ENCODE measurements at regions not wholly inside any gene's neighbourhood (a gene's known extent, or its start where the extent isn't known, plus 50 kb on each side); places are given as distances from the start of the nearest gene placed in this dataset.

DNA sequence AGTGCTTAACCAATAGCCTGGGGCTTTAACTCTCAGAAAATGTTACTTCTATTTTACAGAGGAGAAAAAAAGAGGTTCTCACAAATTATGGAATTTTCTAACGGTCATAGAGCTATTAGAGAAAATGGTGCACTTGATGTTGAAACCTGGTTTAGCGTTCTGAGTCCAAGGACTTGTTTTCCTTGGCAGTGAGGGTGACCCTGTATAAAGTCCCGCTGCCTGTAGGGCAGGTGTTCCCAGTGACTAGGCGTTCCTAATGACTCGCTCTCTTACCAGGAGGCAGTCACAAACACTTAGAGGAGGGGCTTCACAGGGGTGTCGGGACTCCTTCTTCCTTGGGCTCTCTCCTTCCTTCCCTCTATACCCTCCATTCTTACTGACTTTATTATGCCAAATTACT lies 175.8 kb downstream of the ACTR3 start:
- TF ChIP-seq GABPA (IDR thresholded peaks at IDR 0.05 in 1 of 2, conservative IDR thresholded peaks at IDR 0.05 in 1 of 2) = no peak
- TF ChIP-seq, protein P1, sequence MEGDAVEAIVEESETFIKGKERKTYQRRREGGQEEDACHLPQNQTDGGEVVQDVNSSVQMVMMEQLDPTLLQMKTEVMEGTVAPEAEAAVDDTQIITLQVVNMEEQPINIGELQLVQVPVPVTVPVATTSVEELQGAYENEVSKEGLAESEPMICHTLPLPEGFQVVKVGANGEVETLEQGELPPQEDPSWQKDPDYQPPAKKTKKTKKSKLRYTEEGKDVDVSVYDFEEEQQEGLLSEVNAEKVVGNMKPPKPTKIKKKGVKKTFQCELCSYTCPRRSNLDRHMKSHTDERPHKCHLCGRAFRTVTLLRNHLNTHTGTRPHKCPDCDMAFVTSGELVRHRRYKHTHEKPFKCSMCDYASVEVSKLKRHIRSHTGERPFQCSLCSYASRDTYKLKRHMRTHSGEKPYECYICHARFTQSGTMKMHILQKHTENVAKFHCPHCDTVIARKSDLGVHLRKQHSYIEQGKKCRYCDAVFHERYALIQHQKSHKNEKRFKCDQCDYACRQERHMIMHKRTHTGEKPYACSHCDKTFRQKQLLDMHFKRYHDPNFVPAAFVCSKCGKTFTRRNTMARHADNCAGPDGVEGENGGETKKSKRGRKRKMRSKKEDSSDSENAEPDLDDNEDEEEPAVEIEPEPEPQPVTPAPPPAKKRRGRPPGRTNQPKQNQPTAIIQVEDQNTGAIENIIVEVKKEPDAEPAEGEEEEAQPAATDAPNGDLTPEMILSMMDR (IDR thresholded peaks at IDR 0.05; ENCODE audit: low read depth, low read length, missing input control) = no peak
- TF ChIP-seq FOXA2 (IDR thresholded peaks at IDR 0.05) = peak; percentile 55
- no peak for TF ChIP-seq NR2F2 (IDR thresholded peaks at IDR 0.05)
- TF ChIP-seq HNF4G (IDR thresholded peaks at IDR 0.05) = no peak
- TF ChIP-seq RAD21 (IDR thresholded peaks at IDR 0.05) = peak; percentile 29 to 35
- TF ChIP-seq EGR1 (IDR thresholded peaks at IDR 0.05; ENCODE audit: low read depth in 2 of 2) = no peak
- TF ChIP-seq, protein P2, sequence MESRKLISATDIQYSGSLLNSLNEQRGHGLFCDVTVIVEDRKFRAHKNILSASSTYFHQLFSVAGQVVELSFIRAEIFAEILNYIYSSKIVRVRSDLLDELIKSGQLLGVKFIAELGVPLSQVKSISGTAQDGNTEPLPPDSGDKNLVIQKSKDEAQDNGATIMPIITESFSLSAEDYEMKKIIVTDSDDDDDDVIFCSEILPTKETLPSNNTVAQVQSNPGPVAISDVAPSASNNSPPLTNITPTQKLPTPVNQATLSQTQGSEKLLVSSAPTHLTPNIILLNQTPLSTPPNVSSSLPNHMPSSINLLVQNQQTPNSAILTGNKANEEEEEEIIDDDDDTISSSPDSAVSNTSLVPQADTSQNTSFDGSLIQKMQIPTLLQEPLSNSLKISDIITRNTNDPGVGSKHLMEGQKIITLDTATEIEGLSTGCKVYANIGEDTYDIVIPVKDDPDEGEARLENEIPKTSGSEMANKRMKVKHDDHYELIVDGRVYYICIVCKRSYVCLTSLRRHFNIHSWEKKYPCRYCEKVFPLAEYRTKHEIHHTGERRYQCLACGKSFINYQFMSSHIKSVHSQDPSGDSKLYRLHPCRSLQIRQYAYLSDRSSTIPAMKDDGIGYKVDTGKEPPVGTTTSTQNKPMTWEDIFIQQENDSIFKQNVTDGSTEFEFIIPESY (IDR thresholded peaks at IDR 0.05) = no peak
- TF ChIP-seq, protein P3, sequence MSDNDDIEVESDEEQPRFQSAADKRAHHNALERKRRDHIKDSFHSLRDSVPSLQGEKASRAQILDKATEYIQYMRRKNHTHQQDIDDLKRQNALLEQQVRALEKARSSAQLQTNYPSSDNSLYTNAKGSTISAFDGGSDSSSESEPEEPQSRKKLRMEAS (IDR thresholded peaks at IDR 0.05) = peak; percentile 28
- TF ChIP-seq TAF1 (conservative IDR thresholded peaks at IDR 0.05) = no peak

All from liver (tissue), 3 donors.